HG03460 (cell line): ENCODE measurements at regions not wholly inside any gene's neighbourhood (a gene's known extent, or its start where the extent isn't known, plus 50 kb on each side); places are given as distances from the start of the nearest gene placed in this dataset.
"Not testable (repeated sequence)": the region's sequence is repeated elsewhere in the genome, so short reads cannot be mapped to it uniquely, and the experiment has no call there.

Source experiments
- ATAC-seq: cut with Tn5 transposase; IDR thresholded peaks from one replicate; pipeline ENCODE4 v1.9.1; 2021; ENCODE audit not compliant: unreplicated experiment

GRCh38 chr7:113176836-113177235, 58.5 kb upstream of the SMIM30 start:
- ATAC-seq, result no peak

GRCh38 chr7:113176180-113176579, 57.8 kb upstream of the SMIM30 start:
- ATAC-seq, result not testable (repeated sequence)

GRCh38 chr7:113175525-113176104, 57.3 kb upstream of the SMIM30 start:
- ATAC-seq, result no peak

GRCh38 chr7:113172726-113173125, 54.4 kb upstream of the SMIM30 start:
- ATAC-seq, result no peak

- ATAC-seq, result no peak
These were observed 52.2 kb upstream of the SMIM30 start for GRCh38 chr7:113170591-113170990.
